ENCODE measurements at regions not wholly inside any gene's neighbourhood (a gene's known extent, or its start where the extent isn't known, plus 50 kb on each side); places are given as distances from the start of the nearest gene placed in this dataset.

GRCh38 chr5:4977416-4978110 lies 162.6 kb upstream of the ADAMTS16 start:
- Histone ChIP-seq H3K9me3 (no peaks in the 10 kb centered on the region), H3K27me3 (replicated peaks; ENCODE audit: insufficient read depth) (no peaks in the 10 kb centered on the region), H3K36me3 (no peaks in the 10 kb centered on the region), H3K4me3 (no peak overlapping the region), H3K4me1 (ENCODE audit: control insufficient read depth in 1 of 2, low read depth in 2 of 2) (no peaks in the 10 kb centered on the region), H3K27ac (no peak overlapping the region)
- no peak for ATAC-seq (ENCODE audit: insufficient number of reproducible peaks, low FRiP score, low read depth)
- no peak for DNase-seq (ENCODE audit: low spot score)
- no peak for TF ChIP-seq CTCF (IDR thresholded peaks at IDR 0.05)

- Histone ChIP-seq H3K4me1 (ENCODE audit: control insufficient read depth in 1 of 2, low read depth in 2 of 2) (no peaks in the 10 kb centered on the region), H3K27ac (no peak overlapping the region), H3K27me3 (replicated peaks; ENCODE audit: insufficient read depth) (no peaks in the 10 kb centered on the region), H3K9me3 (no peaks in the 10 kb centered on the region), H3K4me3 (no peak overlapping the region), H3K36me3 (no peaks in the 10 kb centered on the region)
- ATAC-seq (ENCODE audit: insufficient number of reproducible peaks, low FRiP score, low read depth) (no peak), DNase-seq (ENCODE audit: low spot score) (no peak)
- TF ChIP-seq CTCF (IDR thresholded peaks at IDR 0.05): no peak
Observed at GRCh38 chr5:4980201-4980600, 159.9 kb upstream of the ADAMTS16 start.

GRCh38 chr5:4981608-4982007 lies 158.5 kb upstream of the ADAMTS16 start:
- Histone ChIP-seq H3K36me3 (no peaks in the 10 kb centered on the region), H3K27ac (no peak overlapping the region), H3K9me3 (no peaks in the 10 kb centered on the region), H3K27me3 (replicated peaks; ENCODE audit: insufficient read depth) (no peaks in the 10 kb centered on the region), H3K4me3 (no peak overlapping the region), H3K4me1 (ENCODE audit: control insufficient read depth in 1 of 2, low read depth in 2 of 2) (no peaks in the 10 kb centered on the region)
- no peak for ATAC-seq (ENCODE audit: insufficient number of reproducible peaks, low FRiP score, low read depth)
- no peak for TF ChIP-seq CTCF (IDR thresholded peaks at IDR 0.05)
- no peak for DNase-seq (ENCODE audit: low spot score)

- ATAC-seq (ENCODE audit: insufficient number of reproducible peaks, low FRiP score, low read depth): no peak
- no peaks in the 10 kb centered on the region for H3K9me3 ChIP-seq
Observed at GRCh38 chr5:4983701-4984100, 156.4 kb upstream of the ADAMTS16 start.

GRCh38 chr5:4984461-4984860 lies 155.7 kb upstream of the ADAMTS16 start:
- DNase-seq (ENCODE audit: low spot score) (no peak), ATAC-seq (ENCODE audit: insufficient number of reproducible peaks, low FRiP score, low read depth) (no peak)
- TF ChIP-seq CTCF (IDR thresholded peaks at IDR 0.05): no peak

More at GRCh38 chr5:4983701-4984100, 156.4 kb upstream of the ADAMTS16 start:
- no peak for TF ChIP-seq CTCF (IDR thresholded peaks at IDR 0.05)
- H3K36me3 ChIP-seq: no peaks in the 10 kb centered on the region
- H3K4me3 ChIP-seq: no peak overlapping the region
- no peak for DNase-seq (ENCODE audit: low spot score)
- H3K27me3 ChIP-seq (replicated peaks; ENCODE audit: insufficient read depth): no peaks in the 10 kb centered on the region
- H3K27ac ChIP-seq: no peak overlapping the region
- no peaks in the 10 kb centered on the region for H3K4me1 ChIP-seq (ENCODE audit: control insufficient read depth in 1 of 2, low read depth in 2 of 2)

More at GRCh38 chr5:4984461-4984860, 155.7 kb upstream of the ADAMTS16 start:
- H3K27ac ChIP-seq: no peak overlapping the region
- H3K9me3 ChIP-seq: no peaks in the 10 kb centered on the region
- no peaks in the 10 kb centered on the region for H3K27me3 ChIP-seq (replicated peaks; ENCODE audit: insufficient read depth)
- no peaks in the 10 kb centered on the region for H3K36me3 ChIP-seq
- H3K4me3 ChIP-seq: no peak overlapping the region
- H3K4me1 ChIP-seq (ENCODE audit: control insufficient read depth in 1 of 2, low read depth in 2 of 2): no peaks in the 10 kb centered on the region

Data from thoracic aorta (tissue), 2 donors.